ENCODE measurements at regions not wholly inside any gene's neighbourhood (a gene's known extent, or its start where the extent isn't known, plus 50 kb on each side); places are given as distances from the start of the nearest gene placed in this dataset.

DNA sequence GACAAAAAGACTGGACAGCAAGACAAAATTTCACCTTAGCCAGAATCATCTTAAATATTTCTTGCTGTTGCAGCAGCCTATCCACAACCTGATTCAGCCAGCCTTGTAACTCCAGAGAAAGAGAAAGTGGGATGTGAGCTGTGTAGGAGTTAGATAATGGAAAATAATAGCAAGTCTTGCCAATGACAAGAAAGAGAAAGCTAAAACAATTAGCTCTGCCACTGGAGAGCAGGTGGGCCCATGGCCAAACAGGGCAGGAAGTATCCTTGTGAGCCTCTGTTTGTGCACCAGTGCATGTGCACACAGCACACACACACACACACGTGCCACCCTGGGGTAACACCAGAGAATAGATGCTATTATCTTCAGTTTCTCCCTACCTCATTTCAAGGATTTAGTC is 106.0 kb upstream of the CCDC196 start:
- Histone ChIP-seq H3K9ac (ENCODE audit: extremely low read depth, low read length, poor library complexity, severe bottlenecking) (no peak overlapping the region), H3K4me3 (ENCODE audit: low read length) (no peak overlapping the region), H3K36me3 (ENCODE audit: control insufficient read depth, insufficient read depth, low read length) (no peaks in the 10 kb centered on the region), H3K27ac (ENCODE audit: low read depth, low read length) (no peak overlapping the region), H3K4me1 (ENCODE audit: control insufficient read depth, insufficient read depth, low read length) (no peaks in the 10 kb centered on the region), H3K27me3 (ENCODE audit: control insufficient read depth, insufficient read depth, low read length, poor library complexity, severe bottlenecking) (peaks cover 6% of the 10 kb centered on the region), H3K9me3 (ENCODE audit: control insufficient read depth, low read length) (no peaks in the 10 kb centered on the region)
- TF ChIP-seq, protein P1, sequence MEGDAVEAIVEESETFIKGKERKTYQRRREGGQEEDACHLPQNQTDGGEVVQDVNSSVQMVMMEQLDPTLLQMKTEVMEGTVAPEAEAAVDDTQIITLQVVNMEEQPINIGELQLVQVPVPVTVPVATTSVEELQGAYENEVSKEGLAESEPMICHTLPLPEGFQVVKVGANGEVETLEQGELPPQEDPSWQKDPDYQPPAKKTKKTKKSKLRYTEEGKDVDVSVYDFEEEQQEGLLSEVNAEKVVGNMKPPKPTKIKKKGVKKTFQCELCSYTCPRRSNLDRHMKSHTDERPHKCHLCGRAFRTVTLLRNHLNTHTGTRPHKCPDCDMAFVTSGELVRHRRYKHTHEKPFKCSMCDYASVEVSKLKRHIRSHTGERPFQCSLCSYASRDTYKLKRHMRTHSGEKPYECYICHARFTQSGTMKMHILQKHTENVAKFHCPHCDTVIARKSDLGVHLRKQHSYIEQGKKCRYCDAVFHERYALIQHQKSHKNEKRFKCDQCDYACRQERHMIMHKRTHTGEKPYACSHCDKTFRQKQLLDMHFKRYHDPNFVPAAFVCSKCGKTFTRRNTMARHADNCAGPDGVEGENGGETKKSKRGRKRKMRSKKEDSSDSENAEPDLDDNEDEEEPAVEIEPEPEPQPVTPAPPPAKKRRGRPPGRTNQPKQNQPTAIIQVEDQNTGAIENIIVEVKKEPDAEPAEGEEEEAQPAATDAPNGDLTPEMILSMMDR (conservative IDR thresholded peaks at IDR 0.05), result no peak
- no peaks in the 10 kb centered on the region for H3K36me3 Mint-ChIP-seq (ENCODE audit: low read depth)
- H3K27me3 Mint-ChIP-seq (ENCODE audit: insufficient read depth), result peaks cover 3% of the 10 kb centered on the region
- no peak overlapping the region for H3K27ac Mint-ChIP-seq
- 78 to 86% methylated on average over 1 of the region's 1 CpG for WGBS, 2 experiments (ENCODE audit: insufficient coverage in 1 of 2, insufficient read length in 1 of 2)
- H3K4me3 Mint-ChIP-seq, result no peak overlapping the region
- H3K4me1 Mint-ChIP-seq, result peaks cover 14% of the 10 kb centered on the region
- DNase-seq, result no peak
- no peaks in the 10 kb centered on the region for H3K9me3 Mint-ChIP-seq

DNA sequence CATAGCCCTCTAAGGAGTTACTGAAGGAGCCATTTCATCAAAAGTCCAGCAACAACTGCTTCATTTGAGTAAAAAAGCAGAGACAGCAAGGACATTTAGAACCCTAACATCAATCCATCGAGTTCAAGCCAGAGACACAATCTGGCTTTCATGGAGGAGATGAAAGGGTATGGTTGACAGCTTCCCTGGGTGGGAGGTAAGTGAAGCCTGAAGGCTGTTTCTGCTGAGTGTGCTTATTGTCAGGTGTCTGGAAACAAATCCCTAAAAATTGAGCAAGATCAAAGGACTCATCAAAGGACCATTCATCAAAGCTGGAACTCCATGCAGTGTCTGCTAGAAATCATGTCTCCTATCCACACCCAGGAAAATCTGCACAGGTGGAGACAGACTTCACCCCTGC is 104.4 kb upstream of the CCDC196 start:
- no peaks in the 10 kb centered on the region for H3K4me1 ChIP-seq (ENCODE audit: control insufficient read depth, insufficient read depth, low read length)
- DNase-seq, result no peak
- H3K4me3 ChIP-seq (ENCODE audit: low read length), result no peak overlapping the region
- no peak overlapping the region for H3K27ac Mint-ChIP-seq
- H3K4me1 Mint-ChIP-seq, result peaks cover 14% of the 10 kb centered on the region
- no peaks in the 10 kb centered on the region for H3K9me3 ChIP-seq (ENCODE audit: control insufficient read depth, low read length)
- no peak overlapping the region for H3K9ac ChIP-seq (ENCODE audit: extremely low read depth, low read length, poor library complexity, severe bottlenecking)
- peaks cover 3% of the 10 kb centered on the region for H3K27me3 Mint-ChIP-seq (ENCODE audit: insufficient read depth)
- 84% methylated on average over 1 of the region's 1 CpG; no CpG with 5 or more reads in 1 of the 2 experiments for WGBS, 2 experiments (ENCODE audit: insufficient coverage in 1 of 2, insufficient read length in 1 of 2)
- TF ChIP-seq, protein P1 (conservative IDR thresholded peaks at IDR 0.05), result no peak
- no peaks in the 10 kb centered on the region for H3K36me3 ChIP-seq (ENCODE audit: control insufficient read depth, insufficient read depth, low read length)
- H3K9me3 Mint-ChIP-seq, result no peaks in the 10 kb centered on the region
- no peak overlapping the region for H3K4me3 Mint-ChIP-seq
- H3K36me3 Mint-ChIP-seq (ENCODE audit: low read depth), result no peaks in the 10 kb centered on the region
- peaks cover 6% of the 10 kb centered on the region for H3K27me3 ChIP-seq (ENCODE audit: control insufficient read depth, insufficient read depth, low read length, poor library complexity, severe bottlenecking)
- H3K27ac ChIP-seq (ENCODE audit: low read depth, low read length), result no peak overlapping the region

GRCh38 chr14:66383257-66383656 is 102.9 kb upstream of the CCDC196 start:
- peaks cover 3% of the 10 kb centered on the region for H3K27me3 Mint-ChIP-seq (ENCODE audit: insufficient read depth)
- H3K36me3 Mint-ChIP-seq (ENCODE audit: low read depth), result no peaks in the 10 kb centered on the region
- no peak overlapping the region for H3K27ac Mint-ChIP-seq

More at GRCh38 chr14:66383257-66383656, 102.9 kb upstream of the CCDC196 start:
- H3K9me3 Mint-ChIP-seq, result no peaks in the 10 kb centered on the region
- TF ChIP-seq, protein P1 (conservative IDR thresholded peaks at IDR 0.05), result no peak
- no peak overlapping the region for H3K9ac ChIP-seq (ENCODE audit: extremely low read depth, low read length, poor library complexity, severe bottlenecking)
- H3K4me3 Mint-ChIP-seq, result no peak overlapping the region
- no peak for DNase-seq
- no peak overlapping the region for H3K4me3 ChIP-seq (ENCODE audit: low read length)
- no peaks in the 10 kb centered on the region for H3K4me1 ChIP-seq (ENCODE audit: control insufficient read depth, insufficient read depth, low read length)
- peaks cover 14% of the 10 kb centered on the region for H3K4me1 Mint-ChIP-seq
- no peak overlapping the region for H3K27ac ChIP-seq (ENCODE audit: low read depth, low read length)
- no peaks in the 10 kb centered on the region for H3K36me3 ChIP-seq (ENCODE audit: control insufficient read depth, insufficient read depth, low read length)
- peaks cover 6% of the 10 kb centered on the region for H3K27me3 ChIP-seq (ENCODE audit: control insufficient read depth, insufficient read depth, low read length, poor library complexity, severe bottlenecking)
- H3K9me3 ChIP-seq (ENCODE audit: control insufficient read depth, low read length), result no peaks in the 10 kb centered on the region
- 82% methylated on average over 1 of the region's 1 CpG; no CpG with 5 or more reads in 1 of the 2 experiments for WGBS, 2 experiments (ENCODE audit: insufficient coverage in 1 of 2, insufficient read length in 1 of 2)

Measured in endodermal cell (in vitro differentiated cells).